CD4-positive, alpha-beta T cell treated with Interleukin-15 for 4 hours (primary cell): ENCODE measurements at regions not wholly inside any gene's neighbourhood (a gene's known extent, or its start where the extent isn't known, plus 50 kb on each side); places are given as distances from the start of the nearest gene placed in this dataset.
"Not testable (repeated sequence)": the region's sequence is repeated elsewhere in the genome, so short reads cannot be mapped to it uniquely, and the experiment has no call there.

Experiments
- DNase-seq: peaks from one replicate; pipeline ENCODE4 v3.0.0-alpha.2; 2020; ENCODE audit warnings: low spot score

- DNase-seq, result no peak
These were observed 106.4 kb upstream of the NDST4 start for GRCh38 chr4:115219862-115220261.

GRCh38 chr4:115219315-115219860 is 106.0 kb upstream of the NDST4 start:
- no peak for DNase-seq

- no peak for DNase-seq
These were observed 102.5 kb upstream of the NDST4 start for GRCh38 chr4:115215935-115216334.

- no peak for DNase-seq
These were observed 100.3 kb upstream of the NDST4 start for GRCh38 chr4:115213716-115214115.

GRCh38 chr4:115201042-115201330 is 87.6 kb upstream of the NDST4 start:
- no peak for DNase-seq

DNA sequence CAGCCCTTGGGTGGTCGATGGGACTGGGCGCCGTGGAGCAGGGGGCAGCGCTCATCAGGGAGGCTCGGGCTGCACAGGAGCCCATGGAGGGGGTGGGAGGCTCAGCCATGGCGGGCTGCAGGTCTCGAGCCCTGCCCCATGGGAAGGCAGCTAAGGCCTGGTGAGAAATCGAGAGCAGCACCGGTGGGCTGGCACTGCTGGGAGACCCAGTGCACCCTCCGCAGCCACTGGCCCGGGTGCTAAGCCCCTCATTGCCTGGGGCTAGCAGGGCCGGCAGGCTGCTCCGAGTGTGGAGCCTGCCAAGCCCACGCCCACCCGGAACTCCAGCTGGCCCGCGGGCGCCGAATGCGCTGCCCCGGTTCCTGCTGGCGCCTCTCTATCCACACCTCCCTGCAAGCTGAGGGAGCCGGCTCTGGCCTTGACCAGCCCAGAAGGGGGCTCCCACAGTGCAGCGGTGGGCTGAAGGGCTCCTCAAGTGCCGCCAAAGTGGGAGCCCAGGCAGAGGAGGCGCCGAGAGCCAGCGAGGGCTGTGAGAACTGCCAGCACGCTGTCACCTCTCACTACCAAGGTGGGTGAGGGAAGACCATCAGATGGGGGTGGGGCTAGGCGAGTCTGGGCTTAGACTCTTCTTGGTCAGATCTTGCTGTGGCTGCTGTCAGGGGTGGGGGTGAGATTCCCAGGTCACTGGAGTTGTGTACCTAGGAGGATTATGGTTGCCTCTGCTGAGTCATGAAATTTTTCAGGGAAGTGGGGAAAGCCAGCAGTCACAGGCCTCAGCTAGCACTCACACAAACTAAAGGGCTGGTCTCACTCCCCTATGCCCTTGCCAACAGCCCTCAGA is 87.0 kb upstream of the NDST4 start:
- DNase-seq, result not testable (repeated sequence)

- not testable (repeated sequence) for DNase-seq
These were observed 81.2 kb upstream of the NDST4 start for GRCh38 chr4:115194612-115195011.

- no peak for DNase-seq
These were observed 77.1 kb upstream of the NDST4 start for GRCh38 chr4:115190529-115190928.

DNA sequence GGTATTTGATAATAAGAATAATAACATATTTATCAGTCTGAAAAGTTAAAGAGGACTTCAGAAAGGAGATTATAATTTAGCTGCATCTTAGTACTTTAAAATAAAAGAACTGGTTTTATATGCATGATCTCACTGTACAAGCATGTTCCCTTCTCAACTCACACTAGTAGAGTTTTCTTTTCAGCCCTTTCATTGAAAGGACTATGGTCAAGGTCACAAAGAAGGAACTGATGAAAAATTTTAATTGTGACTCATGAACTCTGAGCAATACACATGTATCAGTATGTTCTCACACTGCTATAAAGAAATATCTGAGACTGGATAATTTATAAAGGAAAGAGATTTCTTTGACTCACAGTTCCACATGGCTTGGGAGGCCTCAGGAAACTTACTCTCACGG is 73.7 kb upstream of the NDST4 start:
- DNase-seq, result no peak

GRCh38 chr4:115179438-115180062 is 66.1 kb upstream of the NDST4 start:
- not testable (repeated sequence) for DNase-seq

- not testable (repeated sequence) for DNase-seq
These were observed 65.3 kb upstream of the NDST4 start for GRCh38 chr4:115178687-115179086.

DNA sequence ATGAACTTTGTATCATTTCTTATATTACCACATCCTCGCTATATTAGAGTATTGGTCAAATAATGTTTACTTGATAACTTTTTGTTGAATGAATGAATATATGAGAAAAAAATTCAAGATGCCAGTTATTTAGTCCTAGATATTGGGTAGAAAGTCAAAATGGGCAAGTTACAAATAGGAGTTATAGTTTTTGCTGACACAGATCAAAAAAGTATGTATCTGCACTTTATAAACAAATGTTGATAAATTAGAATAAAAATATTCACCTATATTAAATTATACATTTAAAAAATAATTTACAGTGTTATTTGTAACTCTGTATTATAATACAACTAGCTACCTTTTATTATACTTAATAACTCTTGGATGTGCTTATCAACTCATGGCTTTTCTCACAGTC is 57.8 kb upstream of the NDST4 start:
- DNase-seq, result no peak

DNA sequence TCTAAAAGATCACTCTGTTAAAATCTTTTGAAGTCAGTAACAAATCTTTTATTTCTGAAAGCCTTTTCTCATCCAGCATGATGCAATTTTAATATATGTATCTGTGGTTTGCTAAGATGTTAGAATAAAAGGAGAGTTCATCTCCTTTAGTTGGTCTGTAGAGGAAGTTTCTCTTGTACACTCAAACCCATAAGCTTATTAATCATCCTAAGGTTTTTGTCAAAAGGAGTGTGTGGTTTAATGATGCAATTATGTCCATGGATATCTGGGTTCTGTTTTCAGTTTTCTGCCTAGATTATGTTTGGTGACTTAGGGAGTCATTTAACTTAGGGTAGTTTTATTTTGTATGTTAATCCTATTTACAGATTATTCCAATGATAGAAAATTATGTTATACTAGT is 52.1 kb upstream of the NDST4 start:
- no peak for DNase-seq
